SH-SY5Y (cell line): ENCODE measurements at regions not wholly inside any gene's neighbourhood (a gene's known extent, or its start where the extent isn't known, plus 50 kb on each side); places are given as distances from the start of the nearest gene placed in this dataset.

Experiments
- GATA2 ChIP-seq: IDR thresholded peaks from 2 replicates; pipeline ENCODE4 v1.6.1; 2011; ENCODE audit warnings: mild to moderate bottlenecking, low read depth, low read length
- GATA3 ChIP-seq: IDR thresholded peaks from 2 replicates; pipeline ENCODE4 v1.6.1; 2011; ENCODE audit warnings: low read depth, mild to moderate bottlenecking, low read length, moderate library complexity

DNA sequence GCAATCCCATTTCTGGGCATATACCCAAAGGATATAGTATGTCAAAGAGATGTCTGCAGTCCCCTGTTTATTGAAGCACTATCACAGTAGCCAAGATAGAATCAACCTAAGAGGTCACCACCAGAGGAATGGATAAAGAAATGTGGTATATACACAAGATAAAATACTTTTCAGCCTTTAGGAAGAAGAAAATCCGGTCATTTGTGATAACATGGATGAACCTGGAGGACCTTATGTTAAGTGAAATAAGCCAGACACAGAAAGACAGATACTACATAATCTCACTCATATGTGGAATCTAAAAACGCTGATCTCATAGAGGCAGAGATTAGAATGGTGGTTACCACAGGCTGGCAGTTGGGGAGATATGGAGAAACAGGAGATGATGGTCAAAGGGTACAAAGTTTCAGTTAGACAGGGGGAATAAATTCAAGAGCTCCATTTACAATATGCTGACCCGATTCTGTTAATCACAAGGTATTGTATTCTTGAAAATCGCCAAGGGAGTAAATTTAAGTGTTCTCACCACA lies 195.8 kb downstream of the MTHFS start:
- no peak for TF ChIP-seq GATA3
- TF ChIP-seq GATA2, result no peak
